IMR-90 (cell line): ENCODE measurements at regions not wholly inside any gene's neighbourhood (a gene's known extent, or its start where the extent isn't known, plus 50 kb on each side); places are given as distances from the start of the nearest gene placed in this dataset.

ENCODE experiments used
- ATAC-seq: fragments of 200-7000 bp; cut with Tn5 transposase; 2 replicates; pipeline ENCODE4 v1.9.1; 2020; ENCODE audit warnings: low read depth, mild to moderate bottlenecking, moderate library complexity
- BruUV-seq: library from RNA; stranded (reverse); fragments of 400-500 nt; replicated peaks from 2 replicates; lab custom pipeline; 2021; lab: Mats Ljungman, UMichigan
- CTCF ChIA-PET: fragments of 300-600 bp; formaldehyde crosslinking; extraction: SDS; loops from one replicate; lab custom pipeline; 2021; ENCODE audit warnings: antibody characterized with exemption; lab: Yijun Ruan, JAX
- POLR2A ChIA-PET: fragments of 300-600 bp; sonication (Branson Sonifier 250); formaldehyde crosslinking; loops from one replicate; lab custom pipeline; 2022; ENCODE audit warnings: antibody characterized with exemption; ENCODE audit not compliant: unreplicated experiment; lab: Charles Lee
- DNase-seq: peaks from one replicate; pipeline ENCODE4 v3.0.0; 2013
- H2AFZ ChIP-seq: replicated peaks from 2 replicates; pipeline ENCODE3; 2013; ENCODE audit warnings: low read length, mild to moderate bottlenecking; ENCODE audit not compliant: poor library complexity
- H2AK5ac ChIP-seq: 2 replicates; pipeline ENCODE4 v1.6.1; 2013; ENCODE audit warnings: low read depth, low read length, inconsistent platforms
- H2AK9ac ChIP-seq: replicated peaks from 2 replicates; pipeline ENCODE3; 2013; ENCODE audit warnings: mild to moderate bottlenecking, low read depth, low read length, moderate library complexity; ENCODE audit not compliant: poor library complexity
- H2BK120ac ChIP-seq: 2 replicates; pipeline ENCODE4 v1.6.1; 2013; ENCODE audit warnings: low read depth, low read length, inconsistent platforms
- H2BK15ac ChIP-seq: 3 replicates; pipeline ENCODE4 v1.6.1; 2013; ENCODE audit warnings: low read depth, low read length, inconsistent platforms
- H2BK20ac ChIP-seq: 2 replicates; pipeline ENCODE4 v1.6.1; 2013; ENCODE audit warnings: low read depth, mild to moderate bottlenecking, inconsistent platforms, low read length, moderate library complexity
- H2BK5ac ChIP-seq: 2 replicates; pipeline ENCODE4 v1.6.1; 2013; ENCODE audit warnings: mild to moderate bottlenecking, low read depth, low read length, inconsistent platforms; ENCODE audit not compliant: poor library complexity, severe bottlenecking
- H3K14ac ChIP-seq: replicated peaks from 2 replicates; pipeline ENCODE4 v1.6.1; 2013; ENCODE audit warnings: low read depth, low read length, inconsistent platforms
- H3K18ac ChIP-seq: 2 replicates; pipeline ENCODE4 v1.6.1; 2013; ENCODE audit warnings: low read depth, low read length, control low read depth
- H3K23ac ChIP-seq: 2 replicates; pipeline ENCODE4 v1.6.1; 2013; ENCODE audit warnings: low read depth, low read length, inconsistent platforms
- H3K27ac ChIP-seq: 2 replicates; pipeline ENCODE4 v1.5.1; 2013; ENCODE audit warnings: mild to moderate bottlenecking, control low read depth, low read length; ENCODE audit not compliant: insufficient read depth
- H3K27me3 ChIP-seq: 2 replicates; pipeline ENCODE4 v1.6.1; 2013; ENCODE audit warnings: low read length; ENCODE audit not compliant: control insufficient read depth, insufficient read depth
- H3K36me3 ChIP-seq: 2 replicates; pipeline ENCODE4 v1.6.1; 2013; ENCODE audit warnings: low read length, mixed read lengths; ENCODE audit not compliant: control insufficient read depth, insufficient read depth
- H3K4ac ChIP-seq: 2 replicates; pipeline ENCODE4 v1.6.1; 2013; ENCODE audit warnings: low read depth, low read length, inconsistent platforms
- H3K4me1 ChIP-seq: 2 replicates; pipeline ENCODE4 v1.6.1; 2013; ENCODE audit warnings: low read length, mixed read lengths; ENCODE audit not compliant: control insufficient read depth, insufficient read depth
- H3K4me2 ChIP-seq: 2 replicates; pipeline ENCODE4 v1.6.1; 2013; ENCODE audit warnings: low read depth, mild to moderate bottlenecking, control low read depth, low read length, moderate library complexity
- H3K4me3 ChIP-seq: 2 replicates; pipeline ENCODE4 v1.5.1; 2013; ENCODE audit warnings: low read depth, mild to moderate bottlenecking, control low read depth, low read length, moderate library complexity; ENCODE audit not compliant: insufficient read depth
- H3K56ac ChIP-seq: 2 replicates; pipeline ENCODE4 v1.6.1; 2013; ENCODE audit warnings: low read length, inconsistent platforms; ENCODE audit not compliant: insufficient read depth; ENCODE audit errors: extremely low read depth
- H3K79me1 ChIP-seq, 2 experiments: 2 replicates each; pipeline ENCODE4 v1.6.1; 2013; ENCODE audit warnings: low read length in 2 of 2, inconsistent platforms in 1 of 2, low read depth in 1 of 2
- H3K9ac ChIP-seq: 2 replicates; pipeline ENCODE4 v1.6.1; 2013; ENCODE audit warnings: low read depth, low read length, control low read depth
- H3K9me1 ChIP-seq: 2 replicates; pipeline ENCODE4 v1.6.1; 2013; ENCODE audit warnings: low read length, inconsistent platforms; ENCODE audit not compliant: insufficient read depth
- H3K9me3 ChIP-seq: 2 replicates; pipeline ENCODE4 v1.6.1; 2013; ENCODE audit warnings: low read length; ENCODE audit not compliant: control insufficient read depth, insufficient read depth
- H4K20me1 ChIP-seq: 2 replicates; pipeline ENCODE4 v1.6.1; 2013; ENCODE audit warnings: low read length, inconsistent platforms; ENCODE audit not compliant: insufficient read depth
- H4K5ac ChIP-seq: 2 replicates; pipeline ENCODE4 v1.6.1; 2013; ENCODE audit warnings: mild to moderate bottlenecking, low read depth, low read length, control low read depth
- H4K8ac ChIP-seq, 2 experiments: 2 replicates each; pipeline ENCODE4 v1.6.1; 2013; ENCODE audit warnings: low read depth in 2 of 2, low read length in 2 of 2, control low read depth in 1 of 2, inconsistent platforms in 1 of 2
- H4K91ac ChIP-seq: 2 replicates; pipeline ENCODE4 v1.6.1; 2013; ENCODE audit warnings: low read depth, low read length, inconsistent platforms; ENCODE audit not compliant: insufficient read depth
- BHLHE40 ChIP-seq: fragments of 150-350 bp; IDR thresholded peaks from 2 replicates; pipeline ENCODE4 v1.6.1; 2016; ENCODE audit warnings: mild to moderate bottlenecking, low read depth, low read length
- CEBPB ChIP-seq: IDR thresholded peaks from 2 replicates; pipeline ENCODE4 v1.6.1; 2012; ENCODE audit warnings: low read depth, low read length, improper control_type of control experiment
- MAFK ChIP-seq: IDR thresholded peaks from 2 replicates; pipeline ENCODE4 v1.6.1; 2012; ENCODE audit warnings: low read depth, low read length, improper control_type of control experiment
- NFE2L2 ChIP-seq: fragments of 150-350 bp; IDR thresholded peaks from 2 replicates; pipeline ENCODE4 v1.6.1; 2016; ENCODE audit warnings: low read depth, mild to moderate bottlenecking, low read length
- POLR2A ChIP-seq: IDR thresholded peaks from 2 replicates; pipeline ENCODE4 v1.6.1; 2012; ENCODE audit warnings: mild to moderate bottlenecking, low read depth, low read length
- RFX5 ChIP-seq: IDR thresholded peaks from 2 replicates; pipeline ENCODE4 v1.8.0; 2012; ENCODE audit warnings: low read depth, mild to moderate bottlenecking, low read length, moderate library complexity
- WGBS, 2 experiments: methylation state at CpG; one replicate each; pipeline versions ENCODE4 v1.1.5 to v1.1.7; 2013; ENCODE audit warnings: missing lambda C conversion rate in 2 of 2; ENCODE audit not compliant: insufficient read length in 1 of 2; ENCODE audit errors: extremely low coverage in 2 of 2; 5-methylcytosine and 5-hydroxymethylcytosine counted together
- dilution Hi-C: fragments of 300-500 bp; cut with HindIII; formaldehyde crosslinking; loops from one replicate; pipeline ENCODE4 v1.14.3; 2018; ENCODE audit warnings: low sequenced_read_pairs; ENCODE audit not compliant: unreplicated experiment
- in situ Hi-C: fragments of 300-500 bp; cut with MboI; formaldehyde crosslinking; loops from 3 replicates; pipeline ENCODE4 v1.14.3; 2019; ENCODE audit warnings: low sequenced_read_pairs, inconsistent platforms, mixed read lengths
- intact Hi-C: fragments of 100-400 bp; cut with micrococcal nuclease; formaldehyde crosslinking; loops from 2 replicates; pipeline ENCODE4 v1.10.0; 2022

DNA sequence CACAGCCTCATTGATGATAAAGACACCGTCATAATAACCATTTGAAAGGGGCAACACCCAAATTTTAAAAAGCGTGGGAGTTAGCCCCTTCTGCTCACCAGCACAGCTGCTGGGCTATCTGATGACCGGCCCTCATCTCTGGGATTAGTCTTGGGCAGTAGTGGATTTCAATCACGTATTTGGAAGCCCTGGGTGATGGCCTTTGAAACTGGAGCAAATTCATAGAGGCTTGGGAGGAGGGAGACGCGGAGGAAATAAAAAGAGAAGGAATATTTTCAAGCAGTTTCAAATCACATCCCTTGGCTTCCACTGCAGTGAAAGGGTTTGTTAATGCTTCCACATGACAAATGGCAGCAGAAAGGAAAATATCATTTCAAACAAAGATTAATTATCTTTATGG is 357.8 kb downstream of the ZNF516 start:
- Histone ChIP-seq H2BK120ac (no peak overlapping the region), H3K56ac (no peak overlapping the region), H4K5ac (no peak overlapping the region), H2BK20ac (no peak overlapping the region), H3K4me3 (no peak overlapping the region), H4K8ac (no peak overlapping the region), H3K4ac (no peak overlapping the region), H3K36me3 (no peaks in the 10 kb centered on the region), H2AK9ac (no peak overlapping the region), H3K14ac (no peak overlapping the region), H3K4me2 (no peak overlapping the region), H3K9ac (no peak overlapping the region), H3K27me3 (no peaks in the 10 kb centered on the region), H3K79me1 (no peaks in the 10 kb centered on the region), H3K4me1 (no peaks in the 10 kb centered on the region), H3K9me3 (peaks cover 9% of the 10 kb centered on the region), H2AK5ac (no peak overlapping the region), H2AFZ (no peak overlapping the region), H3K27ac (no peak overlapping the region), H3K23ac (no peak overlapping the region), H2BK15ac (no peak overlapping the region), H3K9me1 (no peaks in the 10 kb centered on the region), H2BK5ac (no peak overlapping the region), H3K18ac (no peak overlapping the region), H4K91ac (no peak overlapping the region), H4K20me1 (no peaks in the 10 kb centered on the region)
- in situ Hi-C loops (no loop called here), intact Hi-C loops (no loop called here), dilution Hi-C loops (no loop called here)
- POLR2A ChIA-PET: no interaction called here
- DNase-seq: no peak
- no TSS peak for BruUV-seq
- CTCF ChIA-PET: no interaction called here
- ATAC-seq: no peak
- TF ChIP-seq RFX5 (no peak), MAFK (no peak), BHLHE40 (no peak), POLR2A (no peak), NFE2L2 (no peak), CEBPB (no peak)
- WGBS, 2 experiments: no CpG with 5 or more reads among the region's 6 CpGs
